Stimulated activated naive B cell treated with anti-CD40 and anti-IgM and Interleukin-4, amounts not matched to agents 10 μg/mL and 1 μg/mL and 100 μg/mL, for 72 hours (primary cell): ENCODE measurements at regions not wholly inside any gene's neighbourhood (a gene's known extent, or its start where the extent isn't known, plus 50 kb on each side); places are given as distances from the start of the nearest gene placed in this dataset.
"Not testable (repeated sequence)": the region's sequence is repeated elsewhere in the genome, so short reads cannot be mapped to it uniquely, and the experiment has no call there.

ENCODE experiments used
- ATAC-seq, 2 donors: fragments of 150-1000 bp; cut with Tn5 transposase; replicated peaks; 2 replicates each; pipeline ENCODE4 v1.10.0; 2021; ENCODE audit warnings: moderate library complexity in 1 of 2
- DNase-seq: peaks from one replicate; pipeline ENCODE4 v3.0.0; 2021
- H3K27ac Mint-ChIP-seq: one replicate; pipeline ENCODE4 v1.8.0; 2022; ENCODE audit warnings: mild to moderate bottlenecking, mixed read lengths
- H3K27me3 Mint-ChIP-seq, 2 donors: one replicate each; pipeline ENCODE4 v1.8.0; 2022; ENCODE audit warnings: mixed read lengths in 2 of 2
- H3K36me3 Mint-ChIP-seq, 2 donors: one replicate each; pipeline ENCODE4 v1.8.0; 2022; ENCODE audit warnings: mixed read lengths in 2 of 2, mild to moderate bottlenecking in 1 of 2
- H3K4me1 Mint-ChIP-seq, 2 donors: one replicate each; pipeline ENCODE4 v1.8.0; 2022; ENCODE audit warnings: mixed read lengths in 2 of 2, mild to moderate bottlenecking in 1 of 2
- H3K4me3 Mint-ChIP-seq, 2 donors: one replicate each; pipeline ENCODE4 v1.8.0; 2022; ENCODE audit warnings: mild to moderate bottlenecking in 2 of 2, mixed read lengths in 2 of 2, moderate library complexity in 1 of 2
- H3K9me3 Mint-ChIP-seq, 2 donors: one replicate each; pipeline ENCODE4 v1.8.0; 2022; ENCODE audit warnings: mixed read lengths in 2 of 2, mild to moderate bottlenecking in 1 of 2

DNA sequence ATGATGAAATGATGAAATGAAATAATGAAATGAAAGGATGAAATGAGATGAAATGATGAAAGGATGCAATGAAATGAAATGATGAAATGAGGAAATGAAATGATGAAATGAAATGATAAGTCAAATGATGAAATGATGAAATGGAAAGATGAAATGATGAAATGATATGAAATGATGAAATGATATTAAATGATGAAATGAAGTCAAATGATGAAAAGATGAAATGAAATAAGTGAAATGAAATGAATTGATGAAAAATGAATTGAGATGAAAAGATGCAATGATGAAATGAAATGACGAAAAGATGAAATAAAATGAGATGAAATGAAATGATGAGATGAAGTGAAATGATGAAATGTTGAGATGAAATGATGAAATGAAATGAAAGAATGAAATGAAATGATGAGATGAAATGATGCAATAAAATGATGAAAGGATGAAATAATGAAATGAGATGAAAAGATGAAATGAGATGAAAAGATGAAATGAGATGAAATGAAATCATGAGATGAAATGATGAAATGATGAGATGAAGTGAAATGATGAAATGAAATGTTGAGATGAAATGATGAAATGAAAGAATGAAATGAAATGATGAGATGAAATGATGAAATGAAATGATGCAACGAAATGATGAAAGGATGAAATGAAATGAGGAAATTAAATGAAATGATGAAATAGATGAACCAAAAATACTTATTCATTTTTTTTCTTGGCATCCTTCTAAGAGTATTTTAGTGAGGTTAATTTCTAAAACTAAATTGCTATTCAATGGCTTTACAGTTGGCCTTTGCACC is 139.8 kb upstream of the ERV3-1 start:
- ATAC-seq, H3K4me1 Mint-ChIP-seq, H3K9me3 Mint-ChIP-seq, H3K27me3 Mint-ChIP-seq, H3K27ac Mint-ChIP-seq, H3K36me3 Mint-ChIP-seq, DNase-seq, H3K4me3 Mint-ChIP-seq: not testable (repeated sequence)

DNA sequence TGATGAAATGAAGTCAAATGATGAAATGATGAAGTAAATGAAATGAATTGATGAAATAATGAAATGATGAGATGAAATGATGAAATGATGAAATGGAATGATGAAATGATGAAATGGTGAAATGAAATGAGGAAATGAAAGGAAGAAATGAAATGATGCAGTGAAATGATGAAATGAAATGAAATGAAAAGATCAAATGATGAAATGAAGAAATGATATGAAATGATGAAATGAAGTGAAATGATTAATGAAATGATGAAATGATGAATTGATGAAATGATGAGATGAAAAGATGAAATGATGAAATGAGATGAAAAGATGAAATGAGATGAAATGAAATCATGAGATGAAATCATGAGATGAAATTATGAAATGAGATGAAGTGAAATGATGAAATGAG is 139.2 kb upstream of the ERV3-1 start:
- not testable (repeated sequence) for H3K36me3 Mint-ChIP-seq, H3K4me3 Mint-ChIP-seq, ATAC-seq, H3K27me3 Mint-ChIP-seq, H3K9me3 Mint-ChIP-seq, H3K4me1 Mint-ChIP-seq, H3K27ac Mint-ChIP-seq, DNase-seq

DNA sequence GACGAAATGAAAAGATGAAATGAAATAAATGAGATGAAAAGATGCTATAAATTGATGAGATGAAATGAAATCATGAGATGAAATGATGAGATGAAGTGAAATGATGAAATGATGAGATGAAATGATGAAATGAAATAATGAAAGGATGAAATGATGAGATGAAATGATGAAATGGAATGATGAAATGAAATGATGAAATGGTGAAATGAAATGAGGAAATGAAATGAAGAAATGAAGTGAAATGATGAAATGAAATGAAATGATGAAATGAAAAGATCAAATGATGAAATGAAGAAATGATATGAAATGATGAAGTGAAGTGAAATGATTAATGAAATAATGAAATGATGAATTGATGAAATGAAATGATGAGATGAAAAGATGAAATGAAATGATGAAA is 138.5 kb upstream of the ERV3-1 start:
- not testable (repeated sequence) for ATAC-seq, H3K4me1 Mint-ChIP-seq, H3K27me3 Mint-ChIP-seq, H3K9me3 Mint-ChIP-seq, H3K27ac Mint-ChIP-seq, DNase-seq, H3K4me3 Mint-ChIP-seq, H3K36me3 Mint-ChIP-seq

DNA sequence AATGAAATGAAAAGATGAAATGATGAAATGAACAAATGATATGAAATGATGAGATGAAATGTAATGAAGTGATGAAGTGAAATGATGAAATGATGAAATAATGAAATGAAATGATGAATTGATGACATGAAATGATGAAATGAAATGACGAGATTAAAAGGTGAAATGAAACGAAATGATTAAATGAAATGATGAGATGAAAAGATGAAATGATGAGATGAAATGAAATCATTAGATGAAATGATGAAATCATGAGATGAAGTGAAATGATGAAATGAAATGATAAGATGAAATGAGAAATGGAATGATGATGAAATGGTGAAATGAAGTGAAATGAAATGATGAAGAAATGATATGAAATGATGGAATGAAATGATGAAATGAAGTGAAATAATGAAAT is 138.1 kb upstream of the ERV3-1 start:
- not testable (repeated sequence) for H3K27me3 Mint-ChIP-seq, H3K36me3 Mint-ChIP-seq, H3K4me1 Mint-ChIP-seq, DNase-seq, H3K4me3 Mint-ChIP-seq, ATAC-seq, H3K27ac Mint-ChIP-seq, H3K9me3 Mint-ChIP-seq

GRCh38 chr7:65144119-65144518 is 137.6 kb upstream of the ERV3-1 start:
- ATAC-seq, H3K4me1 Mint-ChIP-seq, H3K36me3 Mint-ChIP-seq, H3K4me3 Mint-ChIP-seq, H3K27me3 Mint-ChIP-seq, DNase-seq, H3K9me3 Mint-ChIP-seq, H3K27ac Mint-ChIP-seq: not testable (repeated sequence)

GRCh38 chr7:65141894-65142293 is 135.4 kb upstream of the ERV3-1 start:
- not testable (repeated sequence) for ATAC-seq, H3K27me3 Mint-ChIP-seq, DNase-seq, H3K27ac Mint-ChIP-seq, H3K36me3 Mint-ChIP-seq, H3K4me3 Mint-ChIP-seq, H3K4me1 Mint-ChIP-seq, H3K9me3 Mint-ChIP-seq

- H3K27ac Mint-ChIP-seq, H3K9me3 Mint-ChIP-seq, H3K4me3 Mint-ChIP-seq, H3K27me3 Mint-ChIP-seq, H3K36me3 Mint-ChIP-seq, DNase-seq, H3K4me1 Mint-ChIP-seq, ATAC-seq: not testable (repeated sequence)
Measured at GRCh38 chr7:65141405-65141778, 134.9 kb upstream of the ERV3-1 start.

DNA sequence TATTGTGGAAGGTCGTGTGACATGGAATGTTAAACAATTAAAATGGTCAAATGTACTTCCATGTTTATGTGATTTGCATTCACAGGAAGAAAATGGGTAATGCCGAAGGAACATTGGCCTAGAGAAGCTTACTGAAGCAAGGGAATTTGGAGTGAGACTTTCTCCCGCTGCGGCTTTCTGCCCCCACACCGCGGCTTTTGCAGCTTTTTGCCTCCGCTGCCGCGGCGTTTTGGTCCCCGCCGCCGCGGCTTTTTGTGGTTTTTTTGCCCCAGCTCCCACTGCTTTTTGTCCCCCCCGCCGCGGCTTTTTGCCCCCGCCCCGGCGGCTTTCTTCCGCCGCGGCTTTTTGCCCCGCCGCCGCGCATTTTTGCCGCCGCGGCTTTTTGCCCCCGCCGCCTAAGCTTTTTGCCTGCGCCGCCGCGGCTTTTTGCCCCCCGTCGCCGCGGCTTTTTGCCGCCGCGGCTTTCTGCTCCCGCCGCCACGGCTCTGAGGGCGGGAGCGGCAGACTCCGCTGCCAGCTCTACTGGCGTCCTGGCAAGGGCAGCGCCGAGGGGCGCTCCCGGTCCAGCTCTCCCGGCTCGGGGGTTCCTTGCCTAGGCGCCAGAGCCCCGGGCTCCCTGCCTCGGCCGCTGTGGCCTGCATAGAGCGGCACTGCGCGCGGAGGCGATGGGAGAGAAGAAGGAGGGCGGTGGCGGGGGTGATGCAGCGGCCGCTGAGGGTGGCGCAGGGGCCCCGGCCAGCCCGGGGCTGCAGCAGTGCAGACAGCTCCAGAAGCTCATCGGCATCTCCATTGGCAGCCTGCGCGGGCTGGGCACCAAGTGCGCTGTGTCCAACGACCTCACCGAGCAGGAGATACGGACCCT is 134.3 kb upstream of the ERV3-1 start:
- not testable (repeated sequence) for H3K9me3 Mint-ChIP-seq, H3K27me3 Mint-ChIP-seq, H3K27ac Mint-ChIP-seq, H3K36me3 Mint-ChIP-seq, H3K4me1 Mint-ChIP-seq, DNase-seq, ATAC-seq, H3K4me3 Mint-ChIP-seq

GRCh38 chr7:65136850-65137249 is 130.4 kb upstream of the ERV3-1 start:
- not testable (repeated sequence) for DNase-seq, H3K27ac Mint-ChIP-seq, H3K27me3 Mint-ChIP-seq, ATAC-seq, H3K4me3 Mint-ChIP-seq, H3K4me1 Mint-ChIP-seq, H3K36me3 Mint-ChIP-seq, H3K9me3 Mint-ChIP-seq

GRCh38 chr7:65133087-65133486 is 126.6 kb upstream of the ERV3-1 start:
- H3K27ac Mint-ChIP-seq, H3K4me3 Mint-ChIP-seq, DNase-seq, H3K4me1 Mint-ChIP-seq, ATAC-seq, H3K27me3 Mint-ChIP-seq, H3K36me3 Mint-ChIP-seq, H3K9me3 Mint-ChIP-seq: not testable (repeated sequence)

DNA sequence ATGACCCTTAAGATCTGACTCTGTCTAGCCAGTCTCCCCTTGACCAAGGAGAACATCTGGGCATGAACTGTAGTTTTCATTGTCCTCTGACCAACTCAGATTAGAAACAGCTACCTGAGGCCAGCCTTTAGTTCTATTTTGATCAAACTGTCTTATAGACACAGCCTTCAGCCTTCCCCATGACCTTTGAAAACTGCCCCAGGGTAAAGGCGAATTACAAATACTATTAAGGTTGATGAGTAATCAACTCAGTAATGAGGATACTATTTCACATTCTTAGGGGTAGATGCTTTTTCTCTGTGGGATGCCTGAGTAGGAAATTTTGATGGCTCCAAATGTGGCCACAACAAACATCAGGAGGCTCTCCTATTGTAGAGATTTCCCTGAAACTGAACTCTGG is 125.8 kb upstream of the ERV3-1 start:
- H3K9me3 Mint-ChIP-seq, H3K27ac Mint-ChIP-seq, H3K36me3 Mint-ChIP-seq, ATAC-seq, H3K27me3 Mint-ChIP-seq, H3K4me1 Mint-ChIP-seq, DNase-seq, H3K4me3 Mint-ChIP-seq: not testable (repeated sequence)

- not testable (repeated sequence) for H3K4me1 Mint-ChIP-seq, H3K27me3 Mint-ChIP-seq, ATAC-seq, H3K36me3 Mint-ChIP-seq, H3K9me3 Mint-ChIP-seq, H3K4me3 Mint-ChIP-seq, DNase-seq, H3K27ac Mint-ChIP-seq
Measured at GRCh38 chr7:65127364-65127763, 120.9 kb upstream of the ERV3-1 start.

DNA sequence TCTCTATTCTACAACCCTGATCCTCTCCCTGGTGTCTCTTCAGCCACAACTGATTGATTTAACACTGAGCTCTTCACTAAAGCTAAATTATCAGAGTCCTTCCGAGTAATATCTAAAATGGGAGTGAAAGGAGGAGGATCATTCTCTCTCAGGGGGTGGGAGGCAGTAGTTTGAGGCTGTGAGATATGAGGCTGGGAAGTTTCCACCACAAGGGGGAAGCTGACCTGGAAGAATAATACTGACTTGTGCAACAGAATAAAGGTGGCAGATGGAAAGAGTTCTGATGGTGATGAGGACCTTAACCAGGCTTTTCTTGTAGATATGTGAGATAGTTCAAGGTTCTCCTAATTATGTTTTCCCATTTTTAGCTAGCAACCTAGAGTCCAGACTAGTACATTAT is 118.1 kb upstream of the ERV3-1 start:
- not testable (repeated sequence) for H3K27ac Mint-ChIP-seq, ATAC-seq

GRCh38 chr7:65105650-65106203 is 99.2 kb upstream of the ERV3-1 start:
- H3K27me3 Mint-ChIP-seq, ATAC-seq, H3K9me3 Mint-ChIP-seq, H3K27ac Mint-ChIP-seq, DNase-seq, H3K4me3 Mint-ChIP-seq, H3K4me1 Mint-ChIP-seq: not testable (repeated sequence)
- peaks cover 17 to 24% of the 10 kb centered on the region in 2 donors for H3K36me3 Mint-ChIP-seq

More for the DNA sequence above, 118.1 kb upstream of the ERV3-1 start:
- not testable (repeated sequence) for DNase-seq, H3K4me3 Mint-ChIP-seq, H3K9me3 Mint-ChIP-seq, H3K4me1 Mint-ChIP-seq, H3K27me3 Mint-ChIP-seq, H3K36me3 Mint-ChIP-seq

DNA sequence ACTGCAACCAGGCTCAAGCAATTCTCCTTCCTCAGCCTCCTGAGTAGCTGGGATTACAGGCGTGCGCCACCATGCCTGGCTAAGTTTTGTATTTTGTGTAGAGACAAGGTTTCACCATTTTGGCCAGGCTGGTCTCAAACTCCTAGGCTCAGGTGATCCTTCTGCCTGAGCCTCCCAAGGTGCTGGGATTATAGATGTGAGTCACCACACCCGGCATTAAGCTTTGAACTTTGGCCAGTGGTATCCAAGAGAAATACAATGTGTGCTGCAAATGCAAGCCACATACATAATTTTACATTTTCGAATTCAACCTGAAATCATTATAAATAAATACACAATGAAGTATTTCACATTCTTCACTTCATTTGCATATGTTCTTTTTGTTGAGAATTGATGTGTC is 94.0 kb upstream of the ERV3-1 start:
- not testable (repeated sequence) for H3K27ac Mint-ChIP-seq, ATAC-seq, H3K27me3 Mint-ChIP-seq, H3K4me1 Mint-ChIP-seq, H3K9me3 Mint-ChIP-seq, DNase-seq, H3K4me3 Mint-ChIP-seq
- H3K36me3 Mint-ChIP-seq: peaks cover 23 to 31% of the 10 kb centered on the region in 2 donors
